Calu3 (cell line): ENCODE measurements at regions not wholly inside any gene's neighbourhood (a gene's known extent, or its start where the extent isn't known, plus 50 kb on each side); places are given as distances from the start of the nearest gene placed in this dataset.

ENCODE experiments used
- BruUV-seq: library from RNA; stranded (reverse); fragments of 400-500 nt; replicated peaks from 2 replicates; lab custom pipeline; 2021; lab: Mats Ljungman, UMichigan
- CTCF ChIA-PET: fragments of 300-600 bp; sonication (Branson Sonifier 250); formaldehyde crosslinking; loops from one replicate; lab custom pipeline; 2022; ENCODE audit warnings: antibody characterized with exemption; lab: Charles Lee
- DNase-seq: peaks from one replicate; pipeline ENCODE4 v3.0.0; 2022
- H3K27ac Mint-ChIP-seq: one replicate; pipeline ENCODE4 v1.8.0; 2022; ENCODE audit warnings: mixed read lengths; ENCODE audit not compliant: unreplicated experiment
- H3K27me3 Mint-ChIP-seq: one replicate; pipeline ENCODE4 v1.8.0; 2022; ENCODE audit warnings: mixed read lengths; ENCODE audit not compliant: unreplicated experiment
- H3K36me3 Mint-ChIP-seq: one replicate; pipeline ENCODE4 v1.8.0; 2022; ENCODE audit warnings: mild to moderate bottlenecking, moderate library complexity, mixed read lengths; ENCODE audit not compliant: insufficient read depth, unreplicated experiment
- H3K4me1 Mint-ChIP-seq: one replicate; pipeline ENCODE4 v1.8.0; 2022; ENCODE audit warnings: mild to moderate bottlenecking, low read depth, mixed read lengths; ENCODE audit not compliant: unreplicated experiment
- H3K4me3 Mint-ChIP-seq: one replicate; pipeline ENCODE4 v1.8.0; 2022; ENCODE audit warnings: mild to moderate bottlenecking, low read depth, moderate library complexity, mixed read lengths; ENCODE audit not compliant: unreplicated experiment
- H3K9me3 Mint-ChIP-seq: one replicate; pipeline ENCODE4 v1.8.0; 2022; ENCODE audit warnings: low read depth, mixed read lengths; ENCODE audit not compliant: unreplicated experiment
- CTCF ChIP-seq: fragments of 200-600 bp; IDR thresholded peaks from one replicate; pipeline ENCODE4 v1.8.0; 2022; ENCODE audit warnings: antibody characterized with exemption; ENCODE audit not compliant: unreplicated experiment
- intact Hi-C: fragments of 100-400 bp; cut with micrococcal nuclease; formaldehyde crosslinking; loops from one replicate; pipeline ENCODE4 v1.10.0; 2022; ENCODE audit not compliant: unreplicated experiment

DNA sequence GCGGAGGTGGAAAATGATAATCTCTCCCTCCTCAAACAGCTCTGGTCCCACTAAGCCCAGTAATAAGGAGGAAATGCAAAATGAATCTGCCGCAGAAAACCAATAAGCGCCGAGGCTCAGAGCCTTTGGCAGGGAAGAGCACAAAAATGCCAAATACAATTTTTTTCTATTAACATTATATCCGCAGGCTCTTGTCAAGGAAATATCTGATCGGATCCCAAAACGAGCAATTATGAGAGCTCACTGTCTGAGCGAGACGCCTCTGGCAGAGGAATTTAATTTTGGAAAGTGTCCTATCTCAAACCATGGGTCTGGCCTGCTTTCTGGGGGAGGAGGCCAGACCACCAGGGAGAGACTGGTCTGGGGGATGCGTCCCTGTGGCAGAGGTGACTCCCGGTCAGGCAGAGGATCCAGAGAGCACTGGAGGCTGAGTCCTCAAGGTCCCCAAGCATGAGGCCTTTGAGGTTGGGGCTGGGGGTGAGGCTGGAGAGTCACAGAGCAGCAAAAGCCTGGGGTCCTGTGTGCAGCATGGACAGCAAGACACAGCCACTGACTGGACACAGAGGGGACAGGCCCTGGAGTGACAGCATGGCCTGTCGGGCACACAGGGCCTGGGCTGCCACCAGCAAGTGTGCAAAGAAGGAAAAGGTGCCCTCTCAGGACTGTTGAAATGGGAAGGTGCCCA, 342.8 kb upstream of the SFSWAP start:
- Mint-ChIP-seq H3K27ac (no peak overlapping the region), H3K4me1 (no peaks in the 10 kb centered on the region), H3K4me3 (no peak overlapping the region), H3K27me3 (peaks cover 62% of the 10 kb centered on the region), H3K9me3 (peaks cover 1% of the 10 kb centered on the region), H3K36me3 (peaks cover 6% of the 10 kb centered on the region)
- CTCF ChIA-PET = no interaction called here
- no peak for DNase-seq
- intact Hi-C loops = no loop called here
- no TSS peak for BruUV-seq
- TF ChIP-seq CTCF = no peak

GRCh38 chr12:131368668-131369071, 342.2 kb upstream of the SFSWAP start:
- CTCF ChIA-PET = no interaction called here
- DNase-seq = no peak
- intact Hi-C loops = no loop called here
- peaks cover 3% of the 10 kb centered on the region for H3K9me3 Mint-ChIP-seq
- H3K27ac Mint-ChIP-seq = no peak overlapping the region
- no peak overlapping the region for H3K4me3 Mint-ChIP-seq
- no peak for TF ChIP-seq CTCF
- H3K27me3 Mint-ChIP-seq = peaks cover 62% of the 10 kb centered on the region
- peaks cover 6% of the 10 kb centered on the region for H3K36me3 Mint-ChIP-seq
- no TSS peak for BruUV-seq
- no peaks in the 10 kb centered on the region for H3K4me1 Mint-ChIP-seq

DNA sequence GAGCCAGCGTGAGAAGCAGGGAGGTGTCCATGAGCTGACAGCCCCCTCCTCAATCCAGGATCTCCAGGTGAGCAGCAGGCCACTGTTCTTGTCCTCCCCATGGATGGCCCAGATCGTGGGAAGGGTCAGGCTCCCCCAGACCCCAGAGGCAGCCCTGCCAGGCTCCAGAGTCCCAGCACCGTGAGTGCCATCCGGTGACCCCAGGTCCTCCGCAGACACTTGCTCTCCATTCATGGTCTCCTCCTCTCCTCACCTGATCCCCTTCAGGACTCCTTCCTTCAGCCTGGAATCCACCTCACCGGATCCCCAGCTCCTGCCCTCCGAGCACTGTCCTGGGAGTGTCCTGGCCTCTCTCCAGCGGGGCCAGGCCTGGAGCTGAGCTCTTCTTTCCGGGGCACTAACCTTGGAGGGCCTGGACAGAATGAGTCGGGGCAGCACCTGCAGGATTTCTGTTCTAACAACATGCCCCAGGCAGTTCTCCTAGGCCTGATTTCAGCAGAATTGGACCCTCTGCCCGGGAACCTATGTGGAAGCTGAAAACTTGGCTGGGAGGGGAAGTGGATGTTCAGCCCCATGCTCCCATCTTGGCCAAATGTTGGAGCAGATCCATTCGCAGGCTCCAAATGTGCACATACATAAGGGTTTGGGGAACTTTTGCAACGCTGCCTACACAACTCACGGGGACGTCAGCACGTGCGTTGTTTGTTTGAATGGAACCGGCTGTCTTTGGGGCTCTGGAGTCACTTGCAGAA, 341.6 kb upstream of the SFSWAP start:
- Mint-ChIP-seq H3K27me3 (peaks cover 58% of the 10 kb centered on the region), H3K36me3 (peaks cover 6% of the 10 kb centered on the region), H3K27ac (no peak overlapping the region), H3K4me3 (no peak overlapping the region), H3K9me3 (peaks cover 3% of the 10 kb centered on the region), H3K4me1 (no peaks in the 10 kb centered on the region)
- no peak for DNase-seq
- CTCF ChIA-PET = no interaction called here
- no TSS peak for BruUV-seq
- intact Hi-C loops = no loop called here
- no peak for TF ChIP-seq CTCF

DNA sequence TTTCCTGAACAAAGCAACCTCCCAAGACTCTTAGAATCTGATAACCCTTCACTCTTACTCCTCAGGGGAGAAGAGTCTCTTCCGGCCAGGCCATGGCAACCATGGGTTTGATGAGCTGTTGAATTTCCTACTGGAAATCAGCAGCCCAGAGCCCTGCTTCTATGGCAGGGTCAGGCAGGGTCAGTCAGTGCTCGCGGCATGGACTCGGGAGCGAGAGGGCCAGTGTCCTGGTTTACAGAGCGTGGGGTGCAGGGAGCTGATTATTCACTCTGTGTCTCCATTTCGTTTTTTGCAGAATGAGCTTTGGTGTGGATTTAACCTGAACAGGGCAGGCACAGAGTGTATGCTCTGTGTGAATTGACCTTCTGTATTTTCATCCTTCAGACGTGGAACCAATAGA, 340.6 kb upstream of the SFSWAP start:
- Mint-ChIP-seq H3K4me1 (no peaks in the 10 kb centered on the region), H3K27me3 (peaks cover 58% of the 10 kb centered on the region), H3K27ac (no peak overlapping the region), H3K36me3 (peaks cover 6% of the 10 kb centered on the region), H3K9me3 (peaks cover 3% of the 10 kb centered on the region), H3K4me3 (no peak overlapping the region)
- no peak for TF ChIP-seq CTCF
- intact Hi-C loops = no loop called here
- CTCF ChIA-PET = no interaction called here
- no TSS peak for BruUV-seq
- no peak for DNase-seq
